SJSA1 (cell line): ENCODE measurements at regions not wholly inside any gene's neighbourhood (a gene's known extent, or its start where the extent isn't known, plus 50 kb on each side); places are given as distances from the start of the nearest gene placed in this dataset.
A peak's percentile ranks its signal among the peaks of the same experiment; 100 is the strongest.

Experiments used
- DNase-seq, 2 experiments: peaks; one replicate each; pipeline ENCODE4 v3.0.0-alpha.2; 2015 to 2020; ENCODE audit warnings: low spot score in 2 of 2, low read depth in 1 of 2
- H3K27ac ChIP-seq: fragments of 250-450 bp; sonication (Bioruptor Pico); 2 replicates; pipeline ENCODE4 v1.5.1; 2020; ENCODE audit warnings: mild to moderate bottlenecking, moderate library complexity
- H3K27me3 ChIP-seq: fragments of 250-450 bp; sonication (Bioruptor Pico); replicated peaks from 2 replicates; pipeline ENCODE4 v1.5.1; 2020; ENCODE audit warnings: mild to moderate bottlenecking, moderate library complexity
- H3K36me3 ChIP-seq: fragments of 250-450 bp; sonication (Bioruptor Pico); 2 replicates; pipeline ENCODE4 v1.5.1; 2020; ENCODE audit warnings: mild to moderate bottlenecking
- H3K4me1 ChIP-seq: fragments of 250-450 bp; sonication (Bioruptor Pico); replicated peaks from 2 replicates; pipeline ENCODE4 v1.6.1; 2021; ENCODE audit warnings: mild to moderate bottlenecking
- H3K4me3 ChIP-seq: fragments of 250-450 bp; sonication (Bioruptor Pico); 2 replicates; pipeline ENCODE4 v1.5.1; 2020; ENCODE audit warnings: mild to moderate bottlenecking
- H3K9me3 ChIP-seq: fragments of 250-450 bp; sonication (Bioruptor Pico); replicated peaks from 2 replicates; pipeline ENCODE4 v1.5.1; 2020; ENCODE audit warnings: mild to moderate bottlenecking

GRCh38 chr6:121647905-121648304, 212.5 kb downstream of the GJA1 start:
- no peaks in the 10 kb centered on the region for H3K9me3 ChIP-seq
- peaks cover 28% of the 10 kb centered on the region for H3K4me1 ChIP-seq
- no peak overlapping the region for H3K4me3 ChIP-seq
- no peak for DNase-seq
- H3K27me3 ChIP-seq = no peaks in the 10 kb centered on the region
- no peaks in the 10 kb centered on the region for H3K36me3 ChIP-seq
- no peak overlapping the region for H3K27ac ChIP-seq

GRCh38 chr6:121649951-121650350, 214.5 kb downstream of the GJA1 start:
- no peak overlapping the region for H3K27ac ChIP-seq
- no peaks in the 10 kb centered on the region for H3K36me3 ChIP-seq
- H3K4me1 ChIP-seq = peaks cover 37% of the 10 kb centered on the region
- H3K9me3 ChIP-seq = no peaks in the 10 kb centered on the region
- no peak for DNase-seq
- no peak overlapping the region for H3K4me3 ChIP-seq
- H3K27me3 ChIP-seq = no peaks in the 10 kb centered on the region

GRCh38 chr6:121651420-121651819, 216.0 kb downstream of the GJA1 start:
- H3K36me3 ChIP-seq = no peaks in the 10 kb centered on the region
- no peaks in the 10 kb centered on the region for H3K27me3 ChIP-seq
- H3K4me1 ChIP-seq = peaks cover 32% of the 10 kb centered on the region
- H3K4me3 ChIP-seq = no peak overlapping the region
- H3K27ac ChIP-seq = peak overlapping the region; percentile 46
- no peaks in the 10 kb centered on the region for H3K9me3 ChIP-seq
- DNase-seq = peak in 1 of 2 experiments; percentile 31

- Histone ChIP-seq H3K4me1 (peaks cover 32% of the 10 kb centered on the region), H3K27me3 (no peaks in the 10 kb centered on the region), H3K4me3 (no peak overlapping the region), H3K27ac (peak overlapping the region; percentile 46), H3K9me3 (no peaks in the 10 kb centered on the region), H3K36me3 (no peaks in the 10 kb centered on the region)
- DNase-seq = peak in 1 of 2 experiments; percentile 34
These were observed 216.8 kb downstream of the GJA1 start for GRCh38 chr6:121652223-121652622.

- peaks cover 29% of the 10 kb centered on the region for H3K4me1 ChIP-seq
- peak overlapping the region; percentile 46 for H3K27ac ChIP-seq
- H3K9me3 ChIP-seq = no peaks in the 10 kb centered on the region
- H3K27me3 ChIP-seq = no peaks in the 10 kb centered on the region
- H3K36me3 ChIP-seq = no peaks in the 10 kb centered on the region
- peak in 1 of 2 experiments; percentile 72 for DNase-seq
- no peak overlapping the region for H3K4me3 ChIP-seq
These were observed 217.5 kb downstream of the GJA1 start for GRCh38 chr6:121652726-121653623.

- Histone ChIP-seq H3K27ac (no peak overlapping the region; the same call in 1 of the 2 replicates), H3K27me3 (no peaks in the 10 kb centered on the region), H3K4me1 (peaks cover 27% of the 10 kb centered on the region), H3K4me3 (no peak overlapping the region), H3K36me3 (no peaks in the 10 kb centered on the region), H3K9me3 (no peaks in the 10 kb centered on the region)
- DNase-seq = no peak
These were observed 218.2 kb downstream of the GJA1 start for GRCh38 chr6:121653624-121654008.

- Histone ChIP-seq H3K27ac (no peak overlapping the region), H3K9me3 (no peaks in the 10 kb centered on the region), H3K36me3 (no peaks in the 10 kb centered on the region), H3K4me1 (peaks cover 9% of the 10 kb centered on the region), H3K4me3 (no peak overlapping the region), H3K27me3 (no peaks in the 10 kb centered on the region)
- DNase-seq = no peak
These were observed 222.5 kb downstream of the GJA1 start for GRCh38 chr6:121657972-121658371.

GRCh38 chr6:121660277-121660676, 224.8 kb downstream of the GJA1 start:
- H3K36me3 ChIP-seq = no peaks in the 10 kb centered on the region
- H3K27ac ChIP-seq = no peak overlapping the region
- H3K4me1 ChIP-seq = no peaks in the 10 kb centered on the region; the same call in 1 of the 2 replicates
- DNase-seq = no peak
- H3K4me3 ChIP-seq = no peak overlapping the region
- no peaks in the 10 kb centered on the region for H3K9me3 ChIP-seq
- H3K27me3 ChIP-seq = no peaks in the 10 kb centered on the region

GRCh38 chr6:121663292-121663810, 227.9 kb downstream of the GJA1 start:
- no peak for DNase-seq
- H3K27me3 ChIP-seq = no peaks in the 10 kb centered on the region
- H3K9me3 ChIP-seq = no peaks in the 10 kb centered on the region
- H3K27ac ChIP-seq = no peak overlapping the region
- peaks cover 24% of the 10 kb centered on the region for H3K4me1 ChIP-seq
- H3K4me3 ChIP-seq = no peak overlapping the region
- H3K36me3 ChIP-seq = no peaks in the 10 kb centered on the region

- no peak for DNase-seq
- H3K36me3 ChIP-seq = no peaks in the 10 kb centered on the region
- H3K4me1 ChIP-seq = peaks cover 29% of the 10 kb centered on the region
- H3K9me3 ChIP-seq = no peaks in the 10 kb centered on the region
- H3K4me3 ChIP-seq = no peak overlapping the region
- H3K27me3 ChIP-seq = no peaks in the 10 kb centered on the region
- no peak overlapping the region for H3K27ac ChIP-seq
These were observed 228.7 kb downstream of the GJA1 start for GRCh38 chr6:121664158-121664557.

GRCh38 chr6:121666814-121667213, 231.4 kb downstream of the GJA1 start:
- H3K9me3 ChIP-seq = no peaks in the 10 kb centered on the region
- H3K4me3 ChIP-seq = no peak overlapping the region
- no peaks in the 10 kb centered on the region for H3K27me3 ChIP-seq
- H3K27ac ChIP-seq = peak overlapping the region; percentile 42
- peak in 1 of 2 experiments; percentile 76 for DNase-seq
- peaks cover 29% of the 10 kb centered on the region for H3K4me1 ChIP-seq
- H3K36me3 ChIP-seq = no peaks in the 10 kb centered on the region

GRCh38 chr6:121668259-121668658, 232.8 kb downstream of the GJA1 start:
- Histone ChIP-seq H3K36me3 (no peaks in the 10 kb centered on the region), H3K4me3 (no peak overlapping the region), H3K27ac (no peak overlapping the region), H3K4me1 (peaks cover 38% of the 10 kb centered on the region), H3K27me3 (no peaks in the 10 kb centered on the region), H3K9me3 (no peaks in the 10 kb centered on the region)
- DNase-seq = peak in 1 of 2 experiments; percentile 16

- peak in 1 of 2 experiments; percentile 14 for DNase-seq
- no peak overlapping the region for H3K27ac ChIP-seq
- H3K9me3 ChIP-seq = no peaks in the 10 kb centered on the region
- no peaks in the 10 kb centered on the region for H3K27me3 ChIP-seq
- no peaks in the 10 kb centered on the region for H3K36me3 ChIP-seq
- peaks cover 38% of the 10 kb centered on the region for H3K4me1 ChIP-seq
- H3K4me3 ChIP-seq = no peak overlapping the region
These were observed 235.1 kb downstream of the GJA1 start for GRCh38 chr6:121670511-121670910.

- no peak overlapping the region for H3K27ac ChIP-seq
- no peaks in the 10 kb centered on the region for H3K27me3 ChIP-seq
- peaks cover 11% of the 10 kb centered on the region for H3K4me1 ChIP-seq
- no peaks in the 10 kb centered on the region for H3K36me3 ChIP-seq
- DNase-seq = no peak
- no peaks in the 10 kb centered on the region for H3K9me3 ChIP-seq
- H3K4me3 ChIP-seq = no peak overlapping the region
These were observed 242.1 kb downstream of the GJA1 start for GRCh38 chr6:121677571-121677970.
